Mesenchymal stem cell (in vitro differentiated cells and primary cell): ENCODE measurements at regions not wholly inside any gene's neighbourhood (a gene's known extent, or its start where the extent isn't known, plus 50 kb on each side); places are given as distances from the start of the nearest gene placed in this dataset.

Experiments
- DNase-seq: peaks from one replicate; pipeline ENCODE4 v3.0.0-alpha.2; 2013
- H2AFZ ChIP-seq: one replicate; pipeline ENCODE4 v1.6.1; 2013; ENCODE audit warnings: low read depth, mild to moderate bottlenecking, control low read depth, inconsistent platforms, low read length, moderate library complexity
- H2AK5ac ChIP-seq: 2 replicates; pipeline ENCODE4 v1.6.1; 2013; ENCODE audit warnings: low read length, moderate library complexity, mild to moderate bottlenecking, inconsistent platforms; ENCODE audit not compliant: severe bottlenecking
- H2BK120ac ChIP-seq: one replicate; pipeline ENCODE4 v1.6.1; 2013; ENCODE audit warnings: low read depth, mild to moderate bottlenecking, inconsistent platforms, low read length, moderate library complexity
- H2BK12ac ChIP-seq, 2 experiments: one replicate each; pipeline ENCODE4 v1.6.1; 2013; ENCODE audit warnings: inconsistent platforms in 2 of 2, low read length in 2 of 2, mild to moderate bottlenecking in 2 of 2, moderate library complexity in 2 of 2, control low read depth in 1 of 2
- H2BK15ac ChIP-seq: one replicate; pipeline ENCODE4 v1.6.1; 2013; ENCODE audit warnings: mild to moderate bottlenecking, low read depth, inconsistent platforms; ENCODE audit not compliant: poor library complexity, severe bottlenecking
- H2BK5ac ChIP-seq: 2 replicates; pipeline ENCODE4 v1.6.1; 2013; ENCODE audit warnings: low read depth, mild to moderate bottlenecking, low read length, control low read depth, inconsistent platforms; ENCODE audit not compliant: poor library complexity, severe bottlenecking
- H3K14ac ChIP-seq, 2 experiments: one replicate each; pipeline ENCODE4 v1.6.1; 2013; ENCODE audit warnings: inconsistent platforms in 2 of 2, low read length in 2 of 2, control low read depth in 1 of 2, mild to moderate bottlenecking in 1 of 2, moderate library complexity in 1 of 2
- H3K18ac ChIP-seq, 2 experiments: one replicate each; pipeline ENCODE4 v1.6.1; 2013; ENCODE audit warnings: inconsistent platforms in 2 of 2, low read length in 2 of 2, control low read depth in 1 of 2, low read depth in 1 of 2, mild to moderate bottlenecking in 1 of 2
- H3K23ac ChIP-seq, 2 experiments: one replicate each; pipeline ENCODE4 v1.6.1; 2013; ENCODE audit warnings: inconsistent platforms in 2 of 2, low read length in 2 of 2, mild to moderate bottlenecking in 2 of 2, moderate library complexity in 2 of 2, control low read depth in 1 of 2
- H3K27ac ChIP-seq: 2 replicates; pipeline ENCODE4 v1.5.1; 2013; ENCODE audit warnings: mild to moderate bottlenecking, moderate library complexity, low read length, control low read depth, inconsistent platforms; ENCODE audit not compliant: poor library complexity, severe bottlenecking
- H3K27me3 ChIP-seq, 2 experiments: 2 replicates each; pipeline versions ENCODE4 v1.6.1 to v1.7.0; 2013; ENCODE audit warnings: low read length in 2 of 2, mild to moderate bottlenecking in 2 of 2, moderate library complexity in 2 of 2, control low read depth in 1 of 2, inconsistent platforms in 1 of 2; ENCODE audit not compliant: control insufficient read depth in 1 of 2, insufficient read depth in 1 of 2
- H3K36me3 ChIP-seq, 2 experiments: 2 replicates each; pipeline versions ENCODE4 v1.6.1 to v1.7.0; 2013; ENCODE audit warnings: low read length in 2 of 2, control low read depth in 1 of 2, inconsistent platforms in 1 of 2, low read depth in 1 of 2, mild to moderate bottlenecking in 1 of 2; ENCODE audit not compliant: insufficient read depth in 2 of 2, control insufficient read depth in 1 of 2
- H3K4ac ChIP-seq, 2 experiments: one replicate each; pipeline ENCODE4 v1.6.1; 2013; ENCODE audit warnings: inconsistent platforms in 2 of 2, low read length in 2 of 2, mild to moderate bottlenecking in 2 of 2, moderate library complexity in 2 of 2, control low read depth in 1 of 2, low read depth in 1 of 2
- H3K4me1 ChIP-seq: 2 replicates; pipeline ENCODE4 v1.6.1; 2013; ENCODE audit warnings: low read depth, low read length, control low read depth; ENCODE audit not compliant: control insufficient read depth, insufficient read depth
- H3K4me2 ChIP-seq: 2 replicates; pipeline ENCODE4 v1.6.1; 2013; ENCODE audit warnings: low read length, mild to moderate bottlenecking, inconsistent platforms; ENCODE audit not compliant: poor library complexity, severe bottlenecking
- H3K4me3 ChIP-seq, 2 experiments: 2 replicates each; pipeline versions ENCODE4 v1.5.1 to v1.7.0; 2013; ENCODE audit warnings: low read length in 2 of 2, mild to moderate bottlenecking in 2 of 2, control low read depth in 1 of 2, low read depth in 1 of 2; ENCODE audit not compliant: insufficient read depth in 1 of 2
- H3K79me1 ChIP-seq: replicated peaks from 2 replicates; pipeline ENCODE4 v1.6.1; 2013; ENCODE audit warnings: mild to moderate bottlenecking, control low read depth, low read length, inconsistent platforms; ENCODE audit not compliant: poor library complexity, severe bottlenecking
- H3K9ac ChIP-seq: 2 replicates; pipeline ENCODE4 v1.7.0; 2013; ENCODE audit warnings: mild to moderate bottlenecking, low read length, moderate library complexity
- H3K9me3 ChIP-seq: 2 replicates; pipeline ENCODE4 v1.7.0; 2013; ENCODE audit warnings: mild to moderate bottlenecking, low read length; ENCODE audit not compliant: control insufficient read depth
- H4K8ac ChIP-seq: one replicate; pipeline ENCODE4 v1.6.1; 2013; ENCODE audit warnings: inconsistent platforms, mild to moderate bottlenecking, low read length, moderate library complexity
- H4K91ac ChIP-seq: one replicate; pipeline ENCODE4 v1.6.1; 2013; ENCODE audit warnings: mild to moderate bottlenecking, low read length, inconsistent platforms
- WGBS: methylation state at CpG from one replicate; pipeline ENCODE4 v1.1.7; 2013; ENCODE audit warnings: mixed read lengths; 5-methylcytosine and 5-hydroxymethylcytosine counted together

GRCh38 chr6:54737247-54737646 lies 109.3 kb upstream of the FAM83B start:
- Histone ChIP-seq H2BK120ac (no peak overlapping the region), H3K9me3 (peaks cover 6% of the 10 kb centered on the region), H3K4me3 (no peak overlapping the region), H3K36me3 (peaks cover 0 to 2% of the 10 kb centered on the region in 2 experiments), H2AK5ac (no peak overlapping the region), H4K91ac (no peak overlapping the region), H2BK12ac (no peak overlapping the region), H2AFZ (no peak overlapping the region), H3K18ac (no peak overlapping the region), H3K4ac (no peak overlapping the region), H3K27me3 (no peaks in the 10 kb centered on the region), H3K4me1 (no peaks in the 10 kb centered on the region), H3K79me1 (no peaks in the 10 kb centered on the region), H2BK5ac (no peak overlapping the region), H2BK15ac (no peak overlapping the region), H3K9ac (no peak overlapping the region), H4K8ac (no peak overlapping the region), H3K14ac (no peak overlapping the region), H3K27ac (no peak overlapping the region), H3K4me2 (no peak overlapping the region), H3K23ac (no peak overlapping the region)
- 67% methylated on average over 3 of the region's 3 CpGs for WGBS
- DNase-seq: no peak

- no CpG with 5 or more reads among the region's 1 CpG for WGBS
- Histone ChIP-seq H3K9me3 (peaks cover 26% of the 10 kb centered on the region), H3K23ac (no peak overlapping the region)
Measured at GRCh38 chr6:54747955-54748354, 98.6 kb upstream of the FAM83B start.

DNA sequence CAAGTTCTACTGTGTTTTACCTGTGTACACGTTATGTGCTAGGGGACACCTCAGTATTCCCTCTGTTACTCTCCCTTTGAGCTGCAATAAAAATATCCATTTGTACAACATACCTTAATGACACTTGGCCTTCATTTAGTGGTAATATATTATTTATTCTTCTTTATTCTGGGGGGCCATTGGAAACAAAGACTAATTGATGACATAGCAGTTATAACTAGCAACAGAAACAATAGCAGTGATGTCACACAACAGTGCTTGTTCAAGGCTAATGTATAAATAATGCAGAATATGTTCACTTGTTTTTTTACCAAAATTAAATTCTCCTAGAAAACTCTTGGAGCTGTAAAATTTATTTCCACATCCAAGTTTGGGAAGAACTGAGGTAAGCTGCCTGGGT lies 92.2 kb upstream of the FAM83B start:
- Histone ChIP-seq H4K8ac (no peak overlapping the region), H3K4me2 (no peak overlapping the region), H3K27ac (no peak overlapping the region), H2BK12ac (no peak overlapping the region), H2BK5ac (no peak overlapping the region), H2AK5ac (no peak overlapping the region), H2BK120ac (no peak overlapping the region), H3K23ac (no peak overlapping the region), H4K91ac (no peak overlapping the region), H3K36me3 (no peaks in the 10 kb centered on the region), H3K18ac (no peak overlapping the region), H3K9me3 (no peaks in the 10 kb centered on the region), H3K4me3 (no peak overlapping the region), H3K27me3 (no peaks in the 10 kb centered on the region), H3K4ac (no peak overlapping the region), H3K4me1 (no peaks in the 10 kb centered on the region), H2BK15ac (no peak overlapping the region), H2AFZ (no peak overlapping the region), H3K9ac (no peak overlapping the region), H3K14ac (no peak overlapping the region), H3K79me1 (no peaks in the 10 kb centered on the region)
- WGBS: 92% methylated on average over 1 of the region's 1 CpG
- no peak for DNase-seq

More at GRCh38 chr6:54747955-54748354, 98.6 kb upstream of the FAM83B start:
- Histone ChIP-seq H2AFZ (no peak overlapping the region), H2BK15ac (no peak overlapping the region), H3K4ac (no peak overlapping the region), H3K9ac (no peak overlapping the region), H3K18ac (no peak overlapping the region), H3K14ac (no peak overlapping the region), H3K27me3 (no peaks in the 10 kb centered on the region), H3K36me3 (no peaks in the 10 kb centered on the region), H2AK5ac (no peak overlapping the region), H3K27ac (no peak overlapping the region), H3K4me2 (no peak overlapping the region), H2BK120ac (no peak overlapping the region), H3K79me1 (no peaks in the 10 kb centered on the region), H2BK12ac (no peak overlapping the region), H2BK5ac (no peak overlapping the region), H4K8ac (no peak overlapping the region), H4K91ac (no peak overlapping the region), H3K4me3 (no peak overlapping the region), H3K4me1 (no peaks in the 10 kb centered on the region)
- DNase-seq: no peak

GRCh38 chr6:54758340-54758739 lies 88.2 kb upstream of the FAM83B start:
- H2AFZ ChIP-seq: no peak overlapping the region
- no peak overlapping the region for H3K23ac ChIP-seq
- H3K18ac ChIP-seq: no peak overlapping the region
- no peak overlapping the region for H2BK12ac ChIP-seq
- H3K14ac ChIP-seq: no peak overlapping the region
- DNase-seq: no peak
- no peak overlapping the region for H3K27ac ChIP-seq
- H2BK120ac ChIP-seq: no peak overlapping the region
- no peak overlapping the region for H3K4ac ChIP-seq
- H3K27me3 ChIP-seq: no peaks in the 10 kb centered on the region
- no peak overlapping the region for H2AK5ac ChIP-seq
- WGBS: 85% methylated on average over 2 of the region's 2 CpGs
- no peak overlapping the region for H4K91ac ChIP-seq
- no peaks in the 10 kb centered on the region for H3K9me3 ChIP-seq
- H2BK5ac ChIP-seq: no peak overlapping the region
- H3K79me1 ChIP-seq: no peaks in the 10 kb centered on the region
- H3K4me3 ChIP-seq: no peak overlapping the region
- no peak overlapping the region for H2BK15ac ChIP-seq
- peak overlapping the region; percentile 30 for H4K8ac ChIP-seq
- no peaks in the 10 kb centered on the region for H3K36me3 ChIP-seq
- H3K4me1 ChIP-seq: no peaks in the 10 kb centered on the region
- no peak overlapping the region for H3K9ac ChIP-seq
- no peak overlapping the region for H3K4me2 ChIP-seq
